Endothelial cell of umbilical vein (primary cell): ENCODE measurements at regions not wholly inside any gene's neighbourhood (a gene's known extent, or its start where the extent isn't known, plus 50 kb on each side); places are given as distances from the start of the nearest gene placed in this dataset.

Experiments used
- BruUV-seq: library from RNA; stranded (reverse); fragments of 400-500 nt; replicated peaks from 2 replicates; lab custom pipeline; 2021; lab: Mats Ljungman, UMichigan
- CTCF ChIA-PET: fragments of 300-600, 350-600 bp; sonication (Branson Sonifier 250); formaldehyde crosslinking; loops from one replicate; lab custom pipeline; 2021; ENCODE audit warnings: antibody characterized with exemption, inconsistent platforms; lab: Charles Lee
- POLR2A ChIA-PET: fragments of 300-600, 350-600 bp; sonication (Branson Sonifier 250); formaldehyde crosslinking; loops from one replicate; lab custom pipeline; 2021; ENCODE audit warnings: antibody characterized with exemption, inconsistent platforms; lab: Charles Lee
- DNase-seq: peaks from one replicate; pipeline ENCODE4 v3.0.0-alpha.2; 2011; ENCODE audit warnings: low read depth, low spot score
- FAIRE-seq: peaks from 2 replicates; lab custom pipeline; 2011; peaks lifted over from hg19 to GRCh38; lab: Jason Lieb, UNC
- H2AFZ ChIP-seq: 2 replicates; pipeline ENCODE4 v1.6.0; 2012; ENCODE audit warnings: low read depth, low read length, control low read depth, inconsistent platforms
- H3K27ac ChIP-seq: 2 replicates; pipeline ENCODE4 v1.5.1; 2011; ENCODE audit warnings: low read depth, mild to moderate bottlenecking, control low read depth, low read length, moderate library complexity; ENCODE audit not compliant: insufficient read depth
- H3K27me3 ChIP-seq, 2 experiments: 2 replicates each; pipeline versions ENCODE4 v1.6.0 to v1.6.1; 2011; ENCODE audit warnings: low read length in 2 of 2, mixed read lengths in 1 of 2; ENCODE audit not compliant: control insufficient read depth in 2 of 2, insufficient read depth in 2 of 2
- H3K36me3 ChIP-seq, 2 experiments: 2 replicates in 1 of 2; 3 replicates in 1 of 2; pipeline ENCODE4 v1.5.1; 2011; ENCODE audit warnings: low read length in 2 of 2, mild to moderate bottlenecking in 1 of 2, moderate library complexity in 1 of 2; ENCODE audit not compliant: control insufficient read depth in 2 of 2, insufficient read depth in 2 of 2; ENCODE audit errors: extremely low read depth in 1 of 2
- H3K4me1 ChIP-seq: 3 replicates; pipeline ENCODE4 v1.5.1; 2011; ENCODE audit warnings: mild to moderate bottlenecking, low read length; ENCODE audit not compliant: control insufficient read depth, insufficient read depth; ENCODE audit errors: extremely low read depth
- H3K4me2 ChIP-seq: 2 replicates; pipeline ENCODE4 v1.6.1; 2011; ENCODE audit warnings: low read length, control low read depth, mixed read lengths; ENCODE audit not compliant: insufficient read depth
- H3K4me3 ChIP-seq, 3 experiments: fragments of 200-600 bp in 1 of 3; sonication (generic), shearing (Covaris generic) in 1 of 3; replicated peaks in 1 of 3; 2 replicates each; pipeline ENCODE4 v1.5.1; 2011 to 2016; ENCODE audit warnings: control low read depth in 3 of 3, low read length in 3 of 3, mild to moderate bottlenecking in 2 of 3, inconsistent platforms in 1 of 3, low read depth in 1 of 3, moderate library complexity in 1 of 3; ENCODE audit not compliant: insufficient read depth in 1 of 3
- H3K79me2 ChIP-seq: 2 replicates; pipeline ENCODE4 v1.6.0; 2012; ENCODE audit warnings: low read length, inconsistent platforms; ENCODE audit not compliant: control insufficient read depth, insufficient read depth
- H3K9ac ChIP-seq: replicated peaks from 2 replicates; pipeline ENCODE3; 2011; ENCODE audit warnings: low read length, control low read depth; ENCODE audit not compliant: insufficient read depth; ENCODE audit errors: extremely low read depth
- H3K9me1 ChIP-seq: replicated peaks from 3 replicates; pipeline ENCODE4 v1.6.0; 2011; ENCODE audit warnings: mild to moderate bottlenecking, low read length; ENCODE audit not compliant: control insufficient read depth, insufficient read depth; ENCODE audit errors: extremely low read depth
- H3K9me3 ChIP-seq: replicated peaks from 2 replicates; pipeline ENCODE4 v1.5.1; 2012; ENCODE audit warnings: low read length, inconsistent platforms; ENCODE audit not compliant: control insufficient read depth, insufficient read depth
- H4K20me1 ChIP-seq: replicated peaks from 2 replicates; pipeline ENCODE3; 2011; ENCODE audit warnings: mild to moderate bottlenecking, low read length; ENCODE audit not compliant: control insufficient read depth, insufficient read depth; ENCODE audit errors: extremely low read depth
- EZH2 ChIP-seq: IDR thresholded peaks from 2 replicates; pipeline ENCODE4 v1.6.1; 2012; ENCODE audit warnings: borderline replicate concordance, low read depth, mild to moderate bottlenecking, moderate library complexity, low read length, inconsistent platforms; ENCODE audit not compliant: severe bottlenecking
- FOS ChIP-seq: IDR thresholded peaks from 2 replicates; pipeline ENCODE4 v1.6.1; 2011; ENCODE audit warnings: mild to moderate bottlenecking, low read length, moderate library complexity, borderline replicate concordance; ENCODE audit not compliant: insufficient read depth
- GATA2 ChIP-seq: IDR thresholded peaks from 2 replicates; pipeline ENCODE4 v1.7.0; 2011; ENCODE audit warnings: low read depth, mild to moderate bottlenecking, moderate library complexity, mixed read lengths, low read length; ENCODE audit not compliant: insufficient read length, insufficient read depth
- JUN ChIP-seq: IDR thresholded peaks from 2 replicates; pipeline ENCODE4 v1.6.1; 2011; ENCODE audit warnings: borderline replicate concordance, low read depth; ENCODE audit not compliant: insufficient read length, insufficient read depth
- MYC ChIP-seq: IDR thresholded peaks from one replicate; pipeline ENCODE4 v1.6.1; 2011; ENCODE audit warnings: mild to moderate bottlenecking, low read depth, low read length
- POLR2A ChIP-seq: IDR thresholded peaks from 2 replicates; pipeline ENCODE4 v1.6.1; 2012; ENCODE audit warnings: low read depth, mild to moderate bottlenecking, control low read depth, low read length
- POLR2AphosphoS5 ChIP-seq: IDR thresholded peaks from 2 replicates; pipeline ENCODE4 v1.6.1; 2012; ENCODE audit warnings: low read depth, mild to moderate bottlenecking, control low read depth, low read length, moderate library complexity; ENCODE audit not compliant: insufficient read depth
- dilution Hi-C: fragments of 300-500 bp; cut with MboI; formaldehyde crosslinking; loops from one replicate; pipeline ENCODE4 v1.15.0; 2019; ENCODE audit warnings: low sequenced_read_pairs; ENCODE audit not compliant: extremely low pct_ligation_motif_present
- intact Hi-C: fragments of 100-400 bp; cut with micrococcal nuclease; formaldehyde crosslinking; loops from one replicate; pipeline ENCODE4 v1.10.0; 2022
- TF ChIP-seq, protein P1 (sequence below): IDR thresholded peaks from 2 replicates; pipeline ENCODE4 v1.6.1; 2011; ENCODE audit not compliant: insufficient read depth, insufficient read length
- TF ChIP-seq, protein P2 (sequence below), 2 donors: IDR thresholded peaks; 1 replicate in 1 of 2; 2 replicates in 1 of 2; pipeline ENCODE4 v1.5.1; 2011; ENCODE audit warnings: low read length in 2 of 2, mild to moderate bottlenecking in 2 of 2, moderate library complexity in 2 of 2, control low read depth in 1 of 2, inconsistent platforms in 1 of 2, low read depth in 1 of 2; ENCODE audit not compliant: insufficient read depth in 1 of 2; ENCODE audit errors: extremely low read depth in 1 of 2

DNA sequence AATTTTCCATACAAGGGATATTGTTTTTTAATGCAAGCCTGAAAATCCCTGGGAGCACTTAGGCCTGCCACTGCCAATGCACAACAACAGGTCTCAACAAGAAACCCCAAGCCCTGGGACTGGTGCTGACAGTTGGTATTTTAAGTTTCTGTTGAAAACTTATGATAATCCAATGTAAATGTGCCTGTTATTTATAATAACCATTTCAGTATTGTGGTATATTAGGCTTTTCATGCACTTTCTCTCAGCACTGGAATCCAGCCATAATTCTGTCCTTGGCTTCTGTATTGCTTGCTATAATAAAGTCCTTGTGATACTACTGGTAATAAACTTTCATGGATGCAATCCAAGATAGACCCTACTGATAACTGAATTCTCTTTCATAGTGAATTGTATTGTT is 218.9 kb downstream of the PCDH7 start:
- ChIA-PET POLR2A (no interaction called here), CTCF (interaction anchor here (1.0 kb wide), 1 partner anchor 191 kb away, joined by 3 read pairs; no protein-coding TSS in a partner anchor)
- H3K4me3 ChIP-seq: no peak overlapping the region
- H4K20me1 ChIP-seq: no peaks in the 10 kb centered on the region
- H2AFZ ChIP-seq: no peak overlapping the region
- dilution Hi-C loops (no loop called here), intact Hi-C loops (no loop called here)
- H3K79me2 ChIP-seq: no peaks in the 10 kb centered on the region
- H3K9ac ChIP-seq: no peak overlapping the region
- H3K4me1 ChIP-seq: no peaks in the 10 kb centered on the region
- no peaks in the 10 kb centered on the region for H3K9me1 ChIP-seq
- no peaks in the 10 kb centered on the region for H3K36me3 ChIP-seq
- BruUV-seq: no TSS peak
- FAIRE-seq (no peak), DNase-seq (peak; percentile 60)
- H3K4me2 ChIP-seq: no peak overlapping the region
- TF ChIP-seq POLR2A: no peak
- TF ChIP-seq GATA2: no peak
- TF ChIP-seq MYC: no peak
- no peak for TF ChIP-seq JUN
- TF ChIP-seq, protein P1, sequence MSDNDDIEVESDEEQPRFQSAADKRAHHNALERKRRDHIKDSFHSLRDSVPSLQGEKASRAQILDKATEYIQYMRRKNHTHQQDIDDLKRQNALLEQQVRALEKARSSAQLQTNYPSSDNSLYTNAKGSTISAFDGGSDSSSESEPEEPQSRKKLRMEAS: no peak
- TF ChIP-seq, protein P2, sequence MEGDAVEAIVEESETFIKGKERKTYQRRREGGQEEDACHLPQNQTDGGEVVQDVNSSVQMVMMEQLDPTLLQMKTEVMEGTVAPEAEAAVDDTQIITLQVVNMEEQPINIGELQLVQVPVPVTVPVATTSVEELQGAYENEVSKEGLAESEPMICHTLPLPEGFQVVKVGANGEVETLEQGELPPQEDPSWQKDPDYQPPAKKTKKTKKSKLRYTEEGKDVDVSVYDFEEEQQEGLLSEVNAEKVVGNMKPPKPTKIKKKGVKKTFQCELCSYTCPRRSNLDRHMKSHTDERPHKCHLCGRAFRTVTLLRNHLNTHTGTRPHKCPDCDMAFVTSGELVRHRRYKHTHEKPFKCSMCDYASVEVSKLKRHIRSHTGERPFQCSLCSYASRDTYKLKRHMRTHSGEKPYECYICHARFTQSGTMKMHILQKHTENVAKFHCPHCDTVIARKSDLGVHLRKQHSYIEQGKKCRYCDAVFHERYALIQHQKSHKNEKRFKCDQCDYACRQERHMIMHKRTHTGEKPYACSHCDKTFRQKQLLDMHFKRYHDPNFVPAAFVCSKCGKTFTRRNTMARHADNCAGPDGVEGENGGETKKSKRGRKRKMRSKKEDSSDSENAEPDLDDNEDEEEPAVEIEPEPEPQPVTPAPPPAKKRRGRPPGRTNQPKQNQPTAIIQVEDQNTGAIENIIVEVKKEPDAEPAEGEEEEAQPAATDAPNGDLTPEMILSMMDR (IDR thresholded peaks at IDR 0.05; ENCODE audit: extremely low read depth in 1 of 2, insufficient read depth in 1 of 2, low read depth in 1 of 2, low read length in 2 of 2): no peak
- TF ChIP-seq POLR2AphosphoS5: no peak
- no peak for TF ChIP-seq EZH2
- no peak for TF ChIP-seq FOS
- H3K9me3 ChIP-seq: no peaks in the 10 kb centered on the region
- no peak overlapping the region for H3K27ac ChIP-seq
- H3K27me3 ChIP-seq: no peaks in the 10 kb centered on the region
